IPS DF 19.7 (cell line): ENCODE measurements at regions not wholly inside any gene's neighbourhood (a gene's known extent, or its start where the extent isn't known, plus 50 kb on each side); places are given as distances from the start of the nearest gene placed in this dataset.

Source experiments
- DNase-seq: peaks from one replicate; pipeline ENCODE4 v3.0.0-alpha.2; 2013; ENCODE audit warnings: low read depth, low spot score

DNA sequence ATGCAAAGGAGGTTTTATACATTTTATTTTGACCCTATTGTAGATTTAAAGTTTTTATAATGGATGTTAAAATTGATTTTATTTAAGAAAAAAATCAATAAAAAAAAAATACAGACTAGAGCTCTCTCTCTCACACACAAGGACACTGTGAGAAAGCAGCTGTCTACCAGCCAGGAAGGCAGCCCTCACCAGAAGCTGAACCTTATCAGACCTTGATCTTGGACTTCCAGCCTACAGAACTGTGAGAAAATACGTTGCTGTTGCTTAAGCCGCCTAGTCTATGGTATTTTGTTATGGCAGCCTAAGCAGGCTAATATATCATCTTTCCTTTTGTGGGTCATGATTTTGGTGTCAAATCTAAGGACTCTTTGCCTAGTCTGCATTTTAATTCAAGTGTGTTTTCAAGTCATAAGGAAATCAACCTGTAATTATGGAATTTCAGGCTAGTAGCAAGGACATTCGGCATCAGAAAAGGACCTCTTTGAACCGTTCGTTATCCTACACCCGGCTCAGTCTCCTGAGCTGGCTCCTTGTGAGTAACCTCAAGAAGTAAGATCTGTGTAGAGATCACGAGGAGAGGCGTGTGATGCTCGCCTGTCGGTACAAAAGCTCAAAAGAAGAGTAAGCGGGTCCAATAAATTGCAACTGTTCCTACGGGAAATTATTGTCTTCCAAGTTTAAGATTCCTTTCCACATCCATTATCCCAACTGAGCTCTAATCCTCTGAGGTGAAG is 98.2 kb downstream of the PDCL3 start:
- DNase-seq, result no peak

- DNase-seq, result no peak
Measured at GRCh38 chr2:100662866-100663265, 100.1 kb downstream of the PDCL3 start.

GRCh38 chr2:100664021-100664755 is 101.4 kb downstream of the PDCL3 start:
- DNase-seq, result no peak

- DNase-seq, result no peak
Measured at GRCh38 chr2:100664756-100665101, 101.9 kb downstream of the PDCL3 start.

GRCh38 chr2:100666996-100667395 is 104.2 kb downstream of the PDCL3 start:
- DNase-seq, result no peak

- no peak for DNase-seq
Measured at GRCh38 chr2:100667801-100668200, 105.0 kb downstream of the PDCL3 start.

DNA sequence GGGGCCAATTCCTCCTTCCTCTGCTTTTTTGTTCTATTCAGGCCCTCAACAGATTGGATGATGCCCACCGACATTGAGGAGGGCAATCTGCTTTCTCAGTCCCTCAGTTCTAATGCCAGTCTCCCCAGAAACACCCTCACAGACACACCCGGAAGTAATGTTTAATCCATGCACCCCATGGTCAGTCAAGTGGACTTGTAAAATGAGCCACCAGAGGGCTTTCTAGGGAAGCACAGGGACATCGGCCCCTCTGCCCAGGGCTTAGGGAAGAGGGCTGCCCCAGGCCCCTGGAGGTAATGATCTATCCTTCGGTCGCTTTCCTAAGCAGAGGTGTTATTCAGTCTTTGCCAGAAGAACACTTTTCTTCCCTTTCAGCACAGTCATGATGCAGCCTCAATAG is 107.4 kb downstream of the PDCL3 start:
- no peak for DNase-seq

- no peak for DNase-seq
Measured at GRCh38 chr2:100673115-100673514, 110.3 kb downstream of the PDCL3 start.

DNA sequence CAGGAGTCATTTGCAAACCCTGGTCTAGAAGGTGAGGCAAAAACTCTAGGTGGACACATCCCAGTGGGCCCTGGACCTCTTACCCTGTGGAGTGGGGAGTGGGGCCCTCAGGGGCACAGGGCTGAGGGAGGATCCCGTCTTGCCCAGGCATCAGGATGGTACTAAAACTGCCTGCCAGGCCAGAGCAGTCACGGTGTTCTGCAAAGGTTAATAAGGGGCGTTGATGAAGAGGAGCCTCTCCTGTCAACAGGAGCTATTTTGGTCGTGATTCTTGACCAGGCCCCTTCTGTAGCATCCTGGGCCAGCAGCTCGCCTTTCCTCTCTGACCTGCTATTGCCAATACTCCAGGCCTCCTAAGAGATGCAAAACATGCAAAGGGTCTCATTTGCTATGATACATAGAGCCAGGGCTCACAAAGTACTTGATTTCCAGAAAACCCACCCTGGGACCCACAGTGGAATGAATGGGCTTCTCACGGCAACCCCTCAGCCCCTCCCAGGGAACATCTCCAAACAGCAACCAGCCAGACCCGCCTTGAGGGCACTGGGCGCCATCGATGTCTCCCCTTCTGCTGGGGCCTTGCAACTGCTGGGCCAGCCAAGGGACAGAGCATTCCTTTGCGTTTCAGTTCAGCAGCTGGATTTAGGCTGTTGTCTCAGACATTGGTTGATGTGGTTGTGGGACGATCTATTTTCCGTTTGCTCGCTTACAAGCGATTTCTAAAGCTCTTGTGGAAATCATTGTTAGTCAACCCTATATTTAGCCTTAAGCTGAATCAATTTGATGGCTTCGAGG is 111.1 kb downstream of the PDCL3 start:
- DNase-seq, result no peak

DNA sequence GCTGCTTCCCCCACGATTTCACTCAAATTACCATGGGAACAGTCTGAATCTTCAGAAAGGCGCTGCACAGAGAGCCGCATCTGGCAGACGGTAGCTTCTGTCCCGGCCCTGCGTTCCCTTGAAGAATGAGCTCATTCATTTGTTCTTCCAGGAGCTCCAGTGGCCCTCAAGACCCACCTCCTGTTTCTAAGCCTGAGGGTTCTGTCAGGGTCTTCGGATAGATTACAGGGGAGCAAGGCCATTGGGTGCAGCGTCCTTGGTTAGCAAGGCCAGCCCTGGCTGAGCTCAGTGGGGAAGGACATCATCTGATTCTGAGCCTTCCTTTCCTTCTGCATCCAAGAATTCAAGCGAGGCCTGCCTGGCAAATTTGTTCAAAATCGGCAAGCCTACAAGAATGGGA is 111.9 kb downstream of the PDCL3 start:
- no peak for DNase-seq

- DNase-seq, result no peak
Measured at GRCh38 chr2:100675373-100675772, 112.6 kb downstream of the PDCL3 start.

GRCh38 chr2:100675855-100676254 is 113.1 kb downstream of the PDCL3 start:
- DNase-seq, result no peak

DNA sequence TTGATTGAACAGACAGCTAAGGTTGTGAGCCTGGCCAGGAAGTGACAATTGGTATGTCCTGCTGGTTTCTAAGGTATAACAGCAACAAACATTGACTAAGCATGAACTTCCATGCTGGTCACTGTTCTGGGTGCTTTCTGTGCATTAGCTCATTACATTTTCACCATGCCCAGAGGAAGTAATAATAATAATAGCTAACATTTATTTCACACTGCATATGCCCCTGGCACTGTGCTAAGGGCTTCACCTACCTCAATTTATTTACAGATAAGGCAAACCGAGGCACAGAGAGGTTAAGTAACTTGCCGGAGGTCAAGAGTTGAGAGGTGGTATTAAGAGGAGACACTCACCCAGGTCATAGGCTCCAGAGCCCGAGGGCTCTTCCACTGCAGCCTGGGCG is 113.6 kb downstream of the PDCL3 start:
- DNase-seq, result no peak

GRCh38 chr2:100677611-100678185 is 114.9 kb downstream of the PDCL3 start:
- DNase-seq, result no peak

DNA sequence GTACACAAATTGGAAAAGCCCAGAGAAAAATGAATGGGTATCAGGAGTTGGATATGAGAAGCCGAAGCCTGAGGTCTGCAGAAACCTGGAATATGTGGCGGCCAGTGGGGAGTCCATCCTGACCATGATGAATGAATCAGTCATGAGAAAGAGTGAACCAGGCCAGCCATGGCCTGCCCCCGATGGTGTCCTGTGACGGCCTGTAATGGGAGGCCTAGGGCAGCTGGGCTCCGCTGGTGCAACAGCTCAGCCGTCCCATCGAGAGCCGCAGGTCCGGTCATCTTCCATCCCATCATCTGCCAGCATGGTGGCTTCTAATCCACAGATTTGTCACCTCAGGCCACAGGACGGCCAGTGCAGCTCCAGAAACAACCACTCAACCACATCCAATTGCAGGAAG is 116.4 kb downstream of the PDCL3 start:
- no peak for DNase-seq

- no peak for DNase-seq
Measured at GRCh38 chr2:100682536-100682935, 119.7 kb downstream of the PDCL3 start.

DNA sequence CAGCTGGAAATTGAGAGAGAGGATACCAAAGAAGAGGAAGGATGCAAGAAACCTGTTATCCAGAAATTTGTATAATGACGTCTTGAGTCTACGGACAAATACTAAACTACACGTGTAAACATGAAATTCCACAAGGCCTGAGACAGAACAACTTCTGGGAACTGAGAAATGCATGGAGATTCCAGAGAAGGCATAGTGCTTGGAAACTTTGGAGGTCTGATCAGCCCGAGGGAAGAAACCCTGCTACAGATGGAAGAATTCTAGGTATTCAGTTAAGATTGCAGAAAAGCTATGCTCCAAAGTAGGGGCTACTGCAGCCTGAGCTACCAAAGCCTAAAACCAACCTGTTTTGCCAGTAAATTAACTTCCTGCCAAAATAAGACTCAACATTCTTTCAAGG is 120.4 kb downstream of the PDCL3 start:
- DNase-seq, result no peak

- DNase-seq, result no peak
Measured at GRCh38 chr2:100691846-100692245, 128.1 kb upstream of the NPAS2 start.

DNA sequence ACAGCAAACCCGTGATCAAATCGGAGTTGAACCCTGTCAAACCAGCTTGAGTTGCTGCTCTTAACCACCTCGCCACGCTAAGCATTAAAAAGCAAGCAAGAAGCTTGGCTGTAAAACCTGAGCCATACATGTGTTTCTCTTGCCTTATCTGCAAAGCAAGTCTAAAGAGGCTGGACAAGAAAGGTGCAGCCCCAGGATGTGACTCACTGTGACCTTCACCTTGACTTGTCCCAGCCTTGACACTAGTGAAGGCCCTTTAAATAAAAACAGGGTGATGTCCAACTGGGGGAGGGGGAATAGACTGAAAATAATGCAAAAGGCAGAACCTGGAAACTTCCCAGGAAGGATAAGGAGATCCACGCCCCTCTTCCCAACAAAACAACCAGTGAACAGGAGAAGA is 127.6 kb upstream of the NPAS2 start:
- DNase-seq, result no peak

DNA sequence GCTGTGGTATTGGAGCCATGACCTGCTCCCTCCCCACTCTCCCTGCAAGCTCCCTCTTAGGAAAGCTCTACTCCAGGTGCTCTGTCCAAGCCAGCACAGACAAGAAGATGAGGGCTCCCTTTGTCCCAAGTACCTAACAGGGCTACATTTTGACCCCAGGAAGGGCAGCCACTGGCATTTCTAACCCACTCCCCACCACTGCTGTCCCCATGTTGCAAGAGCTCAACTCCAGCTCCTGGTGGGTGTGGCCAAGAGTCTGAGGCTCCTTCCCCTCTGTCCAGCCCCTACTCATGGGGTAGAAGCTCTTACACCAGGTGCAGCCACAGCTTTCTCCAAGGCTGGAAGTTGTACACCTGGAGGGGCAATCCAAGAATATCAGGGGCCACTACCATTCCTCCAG is 127.0 kb upstream of the NPAS2 start:
- no peak for DNase-seq

- no peak for DNase-seq
Measured at GRCh38 chr2:100699131-100699530, 120.8 kb upstream of the NPAS2 start.

DNA sequence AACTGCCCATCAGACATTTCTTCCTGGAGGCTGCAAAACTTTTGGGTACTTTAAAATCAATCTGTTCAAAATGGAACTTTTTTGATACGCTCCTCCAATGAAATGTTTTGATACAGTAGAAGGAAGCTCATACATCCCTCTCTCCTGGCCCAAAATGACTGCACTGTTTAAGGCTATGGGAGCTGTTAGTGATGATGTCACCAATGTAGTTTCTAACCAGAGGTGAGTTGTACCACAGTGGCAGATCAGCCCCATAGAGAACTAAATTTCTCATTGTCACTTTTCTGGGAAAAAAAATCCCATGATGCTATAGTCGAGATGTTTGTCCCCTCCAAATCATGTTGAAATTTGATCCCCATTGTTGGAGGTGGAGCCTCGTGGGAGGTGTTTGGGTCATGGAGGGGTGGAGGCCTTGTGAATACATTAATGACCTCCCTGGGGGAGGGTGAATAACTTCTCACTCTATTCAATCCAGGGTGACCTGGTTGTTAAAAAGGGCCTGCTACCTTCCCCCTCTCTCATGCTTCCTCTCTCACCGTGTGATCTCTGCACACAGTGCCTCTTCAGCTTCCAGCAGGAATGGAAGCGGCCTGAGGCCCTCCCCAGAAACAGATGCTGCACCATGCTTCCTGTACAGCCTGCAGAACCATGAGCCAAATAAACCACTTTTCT is 117.4 kb upstream of the NPAS2 start:
- DNase-seq, result no peak
